GM10266 (cell line): ENCODE measurements at regions not wholly inside any gene's neighbourhood (a gene's known extent, or its start where the extent isn't known, plus 50 kb on each side); places are given as distances from the start of the nearest gene placed in this dataset.
"Not testable (repeated sequence)": the region's sequence is repeated elsewhere in the genome, so short reads cannot be mapped to it uniquely, and the experiment has no call there.

Experiments
- DNase-seq: peaks from one replicate; pipeline ENCODE4 v3.0.0; 2012; ENCODE audit errors: extremely low spot score

DNA sequence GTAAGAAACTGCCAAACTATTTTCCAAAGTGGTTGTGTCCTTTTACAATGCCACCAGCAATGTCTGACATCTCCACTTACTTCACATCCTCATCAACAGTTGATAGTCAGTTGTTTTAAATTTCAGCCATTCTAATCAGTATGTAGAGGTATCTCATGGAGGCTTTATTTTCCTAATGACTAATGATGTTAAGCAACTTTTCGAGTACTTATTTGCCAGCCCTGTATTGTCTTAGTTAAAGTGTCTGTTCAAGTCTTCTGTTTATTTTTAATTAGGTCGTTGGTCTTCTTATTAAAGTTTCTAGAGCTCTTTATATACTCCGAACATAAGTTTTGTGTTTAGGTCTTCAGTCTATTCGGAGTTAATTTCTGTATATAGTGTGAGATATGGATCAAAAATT is 54.9 kb upstream of the NBPF12 start:
- DNase-seq, result not testable (repeated sequence)

DNA sequence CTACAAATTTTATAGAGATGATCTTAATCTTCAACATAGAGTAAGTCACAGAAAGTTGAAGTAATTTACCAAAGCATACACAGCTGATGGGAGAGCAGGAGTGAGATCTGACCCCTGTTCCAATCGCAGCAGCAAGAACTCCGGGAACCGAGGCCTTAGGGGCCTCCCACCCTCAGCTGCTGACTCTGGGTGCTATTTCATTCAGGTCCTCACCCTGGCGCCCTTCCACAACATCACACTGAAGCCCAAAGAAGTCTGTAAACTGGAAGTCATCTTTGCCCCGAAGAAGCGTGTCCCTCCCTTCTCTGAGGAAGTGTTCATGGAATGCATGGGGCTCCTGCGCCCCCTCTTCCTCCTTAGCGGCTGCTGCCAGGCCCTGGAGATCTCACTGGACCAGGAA is 57.0 kb upstream of the NBPF12 start:
- DNase-seq, result not testable (repeated sequence)

DNA sequence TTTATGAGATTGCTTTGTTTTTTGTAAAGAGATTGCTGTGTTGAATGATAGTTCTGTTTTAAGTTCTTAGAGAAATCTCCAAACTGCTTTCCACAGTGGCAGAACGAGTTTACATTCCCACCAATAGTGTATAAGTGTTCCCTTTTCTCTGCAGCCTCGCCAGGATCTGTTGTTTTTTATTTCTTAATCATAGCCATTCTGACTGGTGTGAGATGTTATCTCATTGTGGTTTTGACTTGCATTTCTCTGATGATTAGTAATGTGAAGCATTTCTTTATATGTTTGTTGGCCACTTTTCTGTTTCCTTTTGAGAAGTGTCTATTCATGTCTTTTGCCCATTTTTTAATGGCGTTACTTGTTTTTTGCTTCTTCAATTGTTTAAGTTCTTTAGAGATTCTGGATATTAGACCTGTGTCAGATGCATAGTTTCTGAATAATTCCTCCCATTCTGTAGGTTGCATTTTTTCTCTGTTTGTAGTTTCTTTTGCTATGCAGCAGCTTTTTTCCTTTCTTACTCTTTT is 74.3 kb upstream of the NBPF12 start:
- not testable (repeated sequence) for DNase-seq

DNA sequence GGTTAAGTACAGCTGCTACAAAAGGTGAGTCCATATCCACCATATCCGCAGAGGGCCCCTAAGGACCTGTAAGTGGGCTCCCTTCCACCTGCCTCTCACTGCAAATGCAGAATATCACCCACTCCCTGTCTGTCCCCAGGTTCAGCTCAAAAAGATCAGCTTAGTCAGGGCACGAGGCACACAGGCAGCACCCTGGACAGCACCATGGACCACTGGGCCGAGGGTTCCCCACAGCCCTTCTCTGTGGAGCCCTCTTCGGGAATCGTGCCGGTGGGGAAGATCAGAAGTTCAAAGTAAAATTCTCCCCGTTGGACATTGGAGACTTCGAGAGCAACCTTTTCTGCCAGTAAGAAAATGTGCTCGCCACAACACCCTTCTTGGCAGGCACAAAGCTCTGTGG is 85.0 kb upstream of the NBPF12 start:
- not testable (repeated sequence) for DNase-seq

DNA sequence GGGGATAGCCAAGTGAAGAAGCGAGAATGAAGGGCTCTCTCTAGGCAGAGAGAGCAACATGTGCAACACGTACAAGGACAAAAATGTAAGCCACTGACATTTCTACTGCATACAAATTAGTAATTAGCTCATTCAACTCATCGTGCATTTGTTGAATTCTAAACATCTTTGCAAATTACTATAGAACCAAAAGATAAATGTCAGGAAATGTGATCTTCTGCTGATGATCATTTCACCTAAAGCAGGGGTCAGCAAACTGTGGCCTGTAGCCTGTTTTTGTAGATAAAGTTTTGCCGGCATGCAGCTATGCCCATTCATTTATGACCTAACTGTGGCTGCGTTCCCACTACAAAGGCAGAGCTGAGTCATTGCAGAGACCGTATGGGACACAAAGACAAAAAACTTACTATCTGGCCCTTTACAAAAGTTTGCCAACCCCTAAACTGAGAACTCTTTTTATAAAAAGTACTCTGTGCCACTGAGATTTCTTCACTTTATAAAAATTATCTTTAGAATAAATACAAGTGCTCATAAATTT is 87.7 kb upstream of the NBPF12 start:
- DNase-seq, result not testable (repeated sequence)

DNA sequence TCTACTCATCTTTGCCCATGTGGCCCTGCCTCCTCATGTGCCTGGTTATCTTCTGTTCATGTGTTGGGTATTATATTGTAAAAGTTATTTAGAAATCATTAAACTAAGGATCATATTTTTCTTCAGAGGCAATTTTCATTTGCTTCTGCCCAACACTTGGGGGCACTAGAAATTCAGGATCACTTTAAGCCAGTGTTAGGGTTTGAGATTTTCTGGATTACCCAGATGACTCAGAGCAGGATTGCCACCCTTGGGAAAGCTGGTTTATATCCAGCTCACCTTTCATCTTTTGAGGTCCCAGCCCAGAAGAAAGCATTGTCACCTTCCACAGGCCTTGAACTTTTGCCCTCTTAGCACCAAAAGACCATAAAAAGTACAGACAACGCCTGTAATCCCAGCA is 99.4 kb upstream of the NBPF12 start:
- not testable (repeated sequence) for DNase-seq

DNA sequence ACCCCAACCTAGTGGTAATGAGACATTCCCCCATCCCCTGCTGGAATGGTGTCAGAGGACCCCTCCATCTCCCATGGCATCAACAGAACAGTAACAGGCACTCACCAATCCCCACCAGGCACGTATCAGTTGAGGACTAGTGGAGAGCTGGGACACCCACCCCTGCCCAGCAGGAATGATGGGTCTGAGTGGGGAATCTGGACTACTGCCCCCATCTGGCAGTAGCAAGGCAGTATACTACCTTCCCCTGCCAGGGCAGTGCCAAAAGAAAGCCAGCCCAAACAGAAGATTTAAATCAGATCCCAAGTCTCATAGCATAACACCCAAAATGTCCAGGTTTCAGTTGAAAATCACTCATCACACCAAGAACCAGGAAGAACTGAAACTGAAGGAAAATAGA is 111.2 kb upstream of the NBPF12 start:
- DNase-seq, result not testable (repeated sequence)

DNA sequence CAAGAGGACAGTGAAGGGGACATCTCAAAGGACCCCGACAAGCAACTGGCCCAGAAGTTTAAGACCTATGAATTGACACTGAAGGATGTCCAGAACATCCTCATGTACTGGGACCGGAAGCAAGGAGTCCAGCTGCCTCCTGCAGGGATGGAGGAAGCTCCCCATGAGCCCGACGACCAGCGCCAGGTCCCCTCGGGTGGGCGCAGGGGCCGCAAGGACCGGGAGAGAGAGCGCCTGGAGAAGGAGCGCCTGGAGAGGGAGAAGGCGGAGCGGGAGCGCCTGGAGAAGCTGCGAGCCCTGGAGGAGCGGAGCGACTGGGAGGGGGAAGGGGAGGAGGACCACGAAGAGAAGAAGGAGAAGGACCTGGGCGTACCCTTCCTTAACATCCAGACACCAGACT is 143.9 kb upstream of the NBPF12 start:
- DNase-seq, result not testable (repeated sequence)

DNA sequence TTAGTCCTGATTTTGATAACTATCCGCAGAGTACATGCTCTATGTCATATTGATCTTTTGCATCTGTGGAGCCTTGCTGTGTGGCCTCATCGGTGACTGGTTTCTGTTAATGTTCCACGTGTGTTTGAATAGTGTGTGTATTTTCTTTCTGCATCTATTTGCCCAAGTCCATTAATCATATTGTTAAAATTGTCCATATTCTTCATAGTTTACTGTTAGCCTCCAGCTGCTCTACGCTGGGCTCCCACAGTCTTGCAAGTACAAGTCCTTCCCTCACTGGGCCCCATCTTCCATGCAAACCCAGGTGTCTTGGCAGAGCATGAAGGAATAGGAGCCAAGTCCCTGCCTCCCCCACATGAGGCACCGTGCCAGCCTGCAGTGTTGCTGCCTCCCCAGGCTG is 145.4 kb upstream of the NBPF12 start:
- DNase-seq, result not testable (repeated sequence)

DNA sequence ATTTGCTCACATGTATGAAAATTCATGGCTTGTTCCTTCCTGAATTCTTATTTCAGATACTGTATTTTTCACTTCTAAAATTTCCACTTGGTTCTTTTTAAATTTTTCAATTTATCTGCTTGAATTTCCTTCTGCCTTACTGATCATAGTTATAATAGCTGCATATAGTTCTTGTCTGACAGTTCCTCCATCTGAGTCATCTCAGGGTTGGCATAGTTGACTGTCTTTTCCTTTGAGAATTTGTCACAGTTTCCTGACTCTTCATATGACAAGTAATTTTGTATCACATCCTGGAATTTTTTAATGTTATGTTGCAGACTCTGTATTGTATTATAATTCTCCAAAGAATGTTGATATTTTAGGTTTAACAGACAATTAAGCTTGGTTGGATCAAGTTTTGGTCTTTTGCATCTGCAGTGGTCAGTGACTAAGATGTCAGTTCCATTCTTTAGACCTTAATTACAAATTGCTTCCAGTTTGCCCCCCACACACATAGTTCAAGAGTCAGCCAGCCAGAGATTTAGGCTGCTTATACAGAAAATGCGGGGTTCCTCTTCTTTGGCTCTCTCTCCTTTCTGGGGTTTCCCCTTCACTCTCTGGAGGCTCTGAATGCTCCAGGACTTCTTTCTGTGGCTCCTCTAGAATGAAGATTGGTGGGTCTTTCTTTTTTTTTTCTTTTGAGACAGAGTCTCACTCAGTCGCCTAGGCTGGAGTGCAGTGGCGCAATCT is 153.7 kb upstream of the NBPF12 start:
- not testable (repeated sequence) for DNase-seq

DNA sequence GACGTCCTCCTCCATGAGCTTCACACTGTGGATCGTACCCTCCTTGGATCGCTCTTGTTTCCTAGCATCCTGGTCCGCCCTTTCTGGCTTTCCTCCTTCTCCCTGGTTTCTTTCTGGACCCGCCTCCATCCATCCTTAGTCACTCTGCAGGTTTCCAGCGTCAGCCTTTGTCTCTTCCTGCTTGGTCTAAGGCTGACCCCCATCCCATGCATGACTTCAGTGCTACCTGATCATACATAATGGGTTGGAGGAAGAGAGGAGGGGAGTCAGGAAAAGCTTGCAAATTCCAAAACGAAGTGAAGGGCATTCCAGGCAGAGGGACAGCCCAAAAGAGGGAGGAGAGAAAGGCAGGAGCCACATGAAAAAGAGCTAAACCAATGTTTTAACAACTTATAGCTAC is 156.9 kb upstream of the NBPF12 start:
- DNase-seq, result not testable (repeated sequence)

DNA sequence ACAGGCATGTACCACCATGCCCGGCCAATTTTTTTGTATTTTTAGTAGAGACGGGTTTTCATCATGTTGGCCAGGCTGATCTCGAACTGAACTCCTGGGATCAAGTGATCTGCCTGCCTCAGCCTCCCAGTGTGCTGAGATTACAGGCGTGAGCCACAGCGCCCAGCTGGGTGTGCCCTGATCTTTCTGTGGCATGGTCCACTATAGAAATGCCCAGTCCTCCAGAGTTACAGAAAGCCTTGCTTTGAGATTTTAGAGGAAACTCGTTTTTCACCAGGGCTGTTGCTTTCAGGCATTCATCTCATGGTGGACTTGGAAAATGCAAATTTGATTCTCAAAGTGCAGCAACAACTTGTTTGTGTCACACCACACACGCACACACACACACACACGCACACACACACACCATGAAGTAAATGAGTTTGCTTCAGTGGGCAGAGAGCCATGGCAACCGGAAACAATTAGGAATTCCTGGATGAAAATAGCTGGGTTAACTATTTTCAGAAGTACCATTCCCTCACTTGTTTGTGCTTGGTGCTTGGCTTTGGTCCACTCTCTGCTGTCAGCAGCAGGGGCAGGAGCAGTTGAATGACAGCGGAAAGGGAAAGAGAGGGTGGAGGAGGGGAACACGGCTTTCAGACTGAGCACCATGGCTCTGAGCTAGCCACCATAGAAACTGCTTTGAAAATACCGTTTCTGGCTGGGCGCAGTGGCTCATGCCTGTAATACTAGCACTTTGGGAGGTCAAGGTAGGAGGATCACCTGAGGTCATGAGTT is 160.1 kb upstream of the NBPF12 start:
- not testable (repeated sequence) for DNase-seq

DNA sequence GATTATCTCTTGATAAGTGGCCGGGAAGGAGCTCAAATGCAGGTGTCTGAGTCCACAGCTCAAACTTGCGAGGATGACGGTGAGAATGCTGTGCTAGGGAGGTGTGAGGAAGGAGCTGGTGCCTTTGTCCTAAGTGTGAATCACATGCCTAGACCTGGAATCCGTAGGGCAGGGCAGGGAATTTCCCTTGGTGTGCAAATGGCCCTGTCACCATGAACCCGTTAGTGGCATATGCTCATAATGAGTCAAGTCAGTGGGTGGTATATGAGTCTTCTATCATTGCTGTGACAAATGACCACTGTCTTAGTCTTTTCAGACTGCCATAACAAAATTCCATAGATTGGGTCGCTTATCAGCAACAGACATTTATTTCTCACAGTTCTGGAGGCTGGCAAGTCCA is 163.1 kb upstream of the NBPF12 start:
- not testable (repeated sequence) for DNase-seq

DNA sequence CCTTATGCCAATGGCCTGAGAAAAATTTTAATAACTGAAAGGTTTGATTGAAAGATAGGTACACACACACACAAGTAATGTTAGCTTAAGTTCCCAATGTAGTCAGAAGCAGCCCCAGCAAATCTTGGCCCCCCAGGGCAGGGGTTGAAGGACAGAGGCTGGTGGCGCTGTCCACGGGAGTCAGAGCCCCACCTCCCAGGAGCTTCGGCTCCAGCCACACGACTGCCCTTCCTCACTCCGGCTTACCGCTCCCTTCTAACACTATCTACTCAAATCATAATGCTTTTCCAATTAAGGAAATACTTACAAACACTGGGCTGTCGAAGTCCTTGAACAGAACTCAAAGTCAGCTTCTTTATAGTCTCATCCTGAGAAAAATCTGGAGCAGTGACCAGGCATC is 163.9 kb upstream of the NBPF12 start:
- DNase-seq, result not testable (repeated sequence)

DNA sequence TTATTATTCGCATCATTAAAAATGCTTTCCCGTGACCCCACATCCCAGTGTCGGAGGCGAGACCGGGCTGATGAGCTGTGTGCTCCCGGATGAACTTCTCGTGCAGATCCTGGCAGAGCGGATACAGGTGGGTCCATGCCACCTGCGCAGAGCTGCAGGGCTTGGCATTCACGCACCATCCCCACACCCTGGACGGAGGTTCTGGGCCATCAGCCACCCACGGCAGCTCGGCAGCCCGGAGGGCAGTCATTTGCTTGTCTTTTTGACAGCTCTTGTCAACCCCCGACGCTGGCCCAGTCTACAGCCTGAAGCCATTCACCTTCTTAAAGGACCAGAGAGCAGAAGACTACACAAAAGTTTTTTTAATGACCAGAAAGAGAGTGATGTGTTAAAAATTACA is 166.7 kb upstream of the NBPF12 start:
- DNase-seq, result not testable (repeated sequence)

DNA sequence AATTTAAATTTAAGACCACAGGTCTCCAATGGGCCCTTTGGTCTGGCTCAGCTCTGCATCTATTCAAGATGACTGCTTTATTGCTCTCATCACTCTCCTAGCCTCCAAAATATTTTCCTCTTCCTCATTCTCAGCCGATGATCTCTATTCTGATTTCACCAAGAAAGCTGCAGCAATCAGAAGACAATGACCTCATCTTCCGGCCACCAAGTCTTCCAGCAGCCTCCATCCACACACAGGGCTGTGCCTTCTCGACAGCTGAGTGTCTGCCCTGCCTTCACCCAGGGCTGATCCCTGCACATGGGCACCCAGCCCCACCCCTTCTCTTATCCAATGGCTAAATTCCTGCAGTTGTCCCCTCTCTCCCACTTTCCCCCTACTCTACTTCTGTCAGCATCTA is 167.1 kb upstream of the NBPF12 start:
- not testable (repeated sequence) for DNase-seq

DNA sequence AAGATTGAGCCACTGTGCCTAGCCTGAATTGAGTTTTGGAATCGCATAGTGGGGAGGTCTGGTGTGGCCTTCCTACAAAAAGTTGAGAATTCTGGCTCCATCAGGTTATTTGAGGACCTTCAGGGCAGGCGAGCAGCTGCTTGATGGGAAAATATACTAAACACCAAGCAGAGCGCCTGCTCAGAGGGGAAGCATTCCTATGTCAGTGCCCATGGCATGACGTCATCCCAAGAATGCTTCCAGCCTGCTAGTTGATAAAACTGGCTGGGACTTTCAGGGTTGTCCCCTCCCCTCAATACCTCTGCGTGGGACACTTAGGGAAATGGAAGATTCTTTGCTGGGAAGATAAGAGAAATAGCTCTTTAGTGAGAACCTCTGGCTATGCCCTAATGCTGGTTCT is 174.9 kb upstream of the NBPF12 start:
- not testable (repeated sequence) for DNase-seq

DNA sequence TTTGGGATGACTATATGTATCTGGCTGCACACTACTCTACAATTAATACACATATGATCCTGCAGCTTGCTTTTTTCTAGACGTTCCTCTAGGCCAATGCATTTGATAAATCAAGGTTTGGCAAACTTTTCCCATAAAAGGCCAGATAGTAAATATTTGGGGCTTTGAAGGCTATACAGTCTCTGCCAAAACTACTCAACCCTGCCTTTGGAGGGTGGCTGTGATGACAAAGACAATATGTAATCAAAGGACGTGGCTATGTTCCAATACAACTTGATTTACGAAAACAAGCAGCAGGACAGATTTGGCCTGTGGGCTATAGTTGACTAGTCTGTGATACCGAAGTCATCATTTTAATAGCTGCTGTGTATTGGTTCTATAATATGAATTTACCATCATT is 181.3 kb upstream of the NBPF12 start:
- not testable (repeated sequence) for DNase-seq

DNA sequence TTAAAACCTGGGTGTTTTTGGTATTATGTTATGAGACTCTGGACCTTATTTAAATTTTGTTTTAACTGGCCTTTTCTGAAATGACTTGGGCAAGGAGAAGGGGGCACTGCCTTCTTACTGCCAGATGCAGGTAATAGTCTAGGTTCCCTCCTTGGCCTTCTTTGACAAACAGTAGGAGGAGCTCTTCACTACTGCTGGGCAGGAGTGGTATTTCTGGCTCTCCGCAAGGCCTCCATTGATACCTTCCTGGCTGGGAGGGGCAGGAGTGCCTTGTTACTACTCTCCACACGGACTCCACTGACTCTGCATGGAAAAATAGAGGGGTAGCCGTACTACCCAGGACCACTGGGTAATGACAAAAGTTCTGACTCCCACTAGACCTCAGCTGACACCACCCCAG is 189.4 kb upstream of the NBPF12 start:
- not testable (repeated sequence) for DNase-seq

DNA sequence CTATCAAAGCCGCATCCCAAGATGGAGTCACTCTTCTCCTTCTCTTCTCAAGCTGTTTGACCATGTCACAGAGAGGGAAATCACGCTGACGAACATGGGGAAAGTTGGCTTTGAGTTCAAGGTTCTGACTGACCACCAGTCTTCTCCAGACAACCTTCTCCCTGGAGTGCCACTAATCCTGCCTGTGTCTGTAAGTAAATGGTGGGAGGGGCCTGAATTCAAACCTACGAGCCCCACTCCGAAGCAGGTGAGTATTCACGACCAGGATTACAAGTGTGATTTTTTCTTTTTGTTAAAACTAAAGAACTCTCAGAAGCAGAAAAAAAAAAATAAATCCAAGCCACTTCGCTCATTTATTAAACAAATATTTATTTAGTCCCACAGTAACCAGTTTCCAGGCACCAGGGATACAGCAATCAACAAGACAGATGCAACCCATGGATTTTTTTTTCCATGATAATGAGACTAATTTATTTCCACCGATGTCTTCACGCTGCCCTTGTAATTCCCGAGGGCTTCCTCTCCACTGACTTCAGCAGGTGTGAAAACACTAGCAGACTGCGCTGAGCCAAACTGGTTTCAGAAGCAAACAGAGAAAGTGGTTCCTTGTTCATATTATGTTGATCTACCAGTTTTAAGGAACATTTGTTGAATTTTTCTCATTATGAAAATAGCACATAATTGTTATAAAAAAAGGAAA is 206.0 kb upstream of the NBPF12 start:
- not testable (repeated sequence) for DNase-seq

DNA sequence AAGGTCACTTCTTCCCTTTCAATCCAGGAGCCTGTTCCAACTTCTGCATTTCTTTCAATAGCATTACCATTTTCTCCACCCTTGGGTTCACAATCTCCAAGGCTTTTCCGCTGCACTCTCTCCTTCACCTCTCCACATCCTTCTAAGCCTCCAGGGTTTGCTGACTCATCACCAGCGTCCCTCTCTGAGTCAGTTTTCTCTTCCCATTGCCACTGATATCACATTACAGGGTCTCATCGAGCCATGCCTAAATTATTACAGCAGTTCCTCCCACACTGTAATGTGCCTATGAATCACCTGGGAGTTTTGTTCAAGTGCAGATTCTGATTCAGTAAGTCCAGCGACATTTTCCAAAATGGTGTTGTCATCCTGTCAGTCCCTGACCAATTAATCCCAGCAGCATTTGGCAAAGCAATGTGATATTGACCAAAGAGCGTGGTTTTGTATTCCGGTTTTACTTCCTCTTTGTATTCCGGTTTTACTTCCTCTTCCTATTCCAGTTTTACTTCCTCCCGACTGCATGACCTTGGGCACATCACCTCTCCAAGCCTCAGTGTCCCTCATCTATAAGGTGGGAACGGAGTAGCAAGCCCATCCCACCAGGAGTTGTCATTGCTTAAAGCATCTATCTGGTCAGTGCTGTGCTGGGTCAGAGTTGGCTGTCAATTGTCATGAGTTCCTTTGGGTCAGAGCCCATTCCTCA is 208.3 kb upstream of the NBPF12 start:
- DNase-seq, result not testable (repeated sequence)
